Smooth muscle cell (in vitro differentiated cells): ENCODE measurements at regions not wholly inside any gene's neighbourhood (a gene's known extent, or its start where the extent isn't known, plus 50 kb on each side); places are given as distances from the start of the nearest gene placed in this dataset.

Source experiments
- DNase-seq: peaks from one replicate; lab custom pipeline; 2025; ENCODE audit not compliant: unreplicated experiment; lab: John Stamatoyannopoulos, UW
- H2AFZ ChIP-seq: fragments of 200-600 bp; sonication (generic); 2 replicates; pipeline ENCODE4 v1.6.0; 2016; ENCODE audit warnings: antibody characterized with exemption, low read depth, mild to moderate bottlenecking
- H3F3A ChIP-seq: fragments of 200-600 bp; sonication (generic); 2 replicates; pipeline ENCODE4 v1.6.0; 2017; ENCODE audit warnings: antibody characterized with exemption, low read depth
- H3K27ac ChIP-seq: fragments of 200-600 bp; sonication (generic); 2 replicates; pipeline ENCODE4 v1.5.1; 2016; ENCODE audit warnings: low read depth, mild to moderate bottlenecking
- H3K27me3 ChIP-seq: fragments of 200-600 bp; sonication (generic); 2 replicates; pipeline ENCODE4 v1.6.1; 2016; ENCODE audit warnings: low read depth, mild to moderate bottlenecking
- H3K36me3 ChIP-seq: fragments of 200-600 bp; sonication (generic); 2 replicates; pipeline ENCODE4 v1.5.1; 2016; ENCODE audit warnings: low read depth
- H3K4me1 ChIP-seq: fragments of 200-600 bp; sonication (generic); 2 replicates; pipeline ENCODE4 v1.5.1; 2016; ENCODE audit warnings: low read depth
- H3K4me2 ChIP-seq: fragments of 200-600 bp; sonication (generic); 2 replicates; pipeline ENCODE4 v1.6.0; 2016; ENCODE audit warnings: mild to moderate bottlenecking
- H3K4me3 ChIP-seq: fragments of 200-600 bp; sonication (generic); 2 replicates; pipeline ENCODE4 v1.5.1; 2016; ENCODE audit warnings: mild to moderate bottlenecking
- H3K79me2 ChIP-seq: fragments of 200-600 bp; sonication (generic); 2 replicates; pipeline ENCODE4 v1.6.0; 2016; ENCODE audit warnings: low read depth, mild to moderate bottlenecking
- H3K9ac ChIP-seq: fragments of 200-600 bp; sonication (generic); 2 replicates; pipeline ENCODE4 v1.6.0; 2016; ENCODE audit warnings: low read depth
- H3K9me3 ChIP-seq: fragments of 200-600 bp; sonication (generic); replicated peaks from 2 replicates; pipeline ENCODE4 v1.5.1; 2016; ENCODE audit warnings: low read depth
- H4K20me1 ChIP-seq: fragments of 200-600 bp; sonication (generic); 2 replicates; pipeline ENCODE4 v1.6.0; 2016; ENCODE audit warnings: low read depth
- WGBS: methylation state at CpG from one replicate; pipeline ENCODE4 v1.1.7; 2016; ENCODE audit warnings: low lambda C conversion rate; 5-methylcytosine and 5-hydroxymethylcytosine counted together
- TF ChIP-seq, protein P1 (sequence below): fragments of 200-600 bp; sonication (generic); IDR thresholded peaks from 2 replicates; pipeline ENCODE4 v1.5.1; 2017; ENCODE audit warnings: borderline replicate concordance, mild to moderate bottlenecking, antibody characterized with exemption; ENCODE audit not compliant: insufficient read depth, poor library complexity, severe bottlenecking

DNA sequence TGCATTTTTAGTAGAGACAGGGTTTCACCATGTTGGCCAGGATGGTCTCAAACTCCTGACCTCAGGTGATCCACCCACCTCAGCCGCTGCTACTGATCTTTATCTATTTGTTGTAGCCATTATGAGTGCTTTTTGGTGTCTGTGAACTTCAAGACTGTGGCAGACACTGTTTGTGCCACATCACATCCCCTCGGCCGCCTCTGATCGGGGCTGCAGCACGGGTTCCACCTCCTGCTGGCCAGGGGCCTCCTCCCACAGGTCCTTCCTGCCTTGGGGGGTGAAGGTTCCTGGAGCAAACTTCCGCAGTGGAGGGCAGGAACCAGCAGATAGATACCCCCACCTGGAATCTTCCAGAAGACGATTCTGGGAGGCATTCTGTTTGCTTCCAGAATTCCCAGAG lies 98.5 kb downstream of the C9orf50 start:
- H3K4me1 ChIP-seq = no peaks in the 10 kb centered on the region
- no peak overlapping the region for H2AFZ ChIP-seq
- no peaks in the 10 kb centered on the region for H3K27me3 ChIP-seq
- no peaks in the 10 kb centered on the region for H3F3A ChIP-seq
- 80% methylated on average over 7 of the region's 7 CpGs for WGBS
- H3K9me3 ChIP-seq = no peaks in the 10 kb centered on the region
- no peaks in the 10 kb centered on the region for H3K79me2 ChIP-seq
- H3K4me2 ChIP-seq = no peak overlapping the region
- DNase-seq = no peak
- H4K20me1 ChIP-seq = no peaks in the 10 kb centered on the region
- no peaks in the 10 kb centered on the region for H3K36me3 ChIP-seq
- TF ChIP-seq, protein P1, sequence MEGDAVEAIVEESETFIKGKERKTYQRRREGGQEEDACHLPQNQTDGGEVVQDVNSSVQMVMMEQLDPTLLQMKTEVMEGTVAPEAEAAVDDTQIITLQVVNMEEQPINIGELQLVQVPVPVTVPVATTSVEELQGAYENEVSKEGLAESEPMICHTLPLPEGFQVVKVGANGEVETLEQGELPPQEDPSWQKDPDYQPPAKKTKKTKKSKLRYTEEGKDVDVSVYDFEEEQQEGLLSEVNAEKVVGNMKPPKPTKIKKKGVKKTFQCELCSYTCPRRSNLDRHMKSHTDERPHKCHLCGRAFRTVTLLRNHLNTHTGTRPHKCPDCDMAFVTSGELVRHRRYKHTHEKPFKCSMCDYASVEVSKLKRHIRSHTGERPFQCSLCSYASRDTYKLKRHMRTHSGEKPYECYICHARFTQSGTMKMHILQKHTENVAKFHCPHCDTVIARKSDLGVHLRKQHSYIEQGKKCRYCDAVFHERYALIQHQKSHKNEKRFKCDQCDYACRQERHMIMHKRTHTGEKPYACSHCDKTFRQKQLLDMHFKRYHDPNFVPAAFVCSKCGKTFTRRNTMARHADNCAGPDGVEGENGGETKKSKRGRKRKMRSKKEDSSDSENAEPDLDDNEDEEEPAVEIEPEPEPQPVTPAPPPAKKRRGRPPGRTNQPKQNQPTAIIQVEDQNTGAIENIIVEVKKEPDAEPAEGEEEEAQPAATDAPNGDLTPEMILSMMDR = no peak
- H3K9ac ChIP-seq = no peak overlapping the region
- H3K27ac ChIP-seq = no peak overlapping the region
- no peak overlapping the region for H3K4me3 ChIP-seq

DNA sequence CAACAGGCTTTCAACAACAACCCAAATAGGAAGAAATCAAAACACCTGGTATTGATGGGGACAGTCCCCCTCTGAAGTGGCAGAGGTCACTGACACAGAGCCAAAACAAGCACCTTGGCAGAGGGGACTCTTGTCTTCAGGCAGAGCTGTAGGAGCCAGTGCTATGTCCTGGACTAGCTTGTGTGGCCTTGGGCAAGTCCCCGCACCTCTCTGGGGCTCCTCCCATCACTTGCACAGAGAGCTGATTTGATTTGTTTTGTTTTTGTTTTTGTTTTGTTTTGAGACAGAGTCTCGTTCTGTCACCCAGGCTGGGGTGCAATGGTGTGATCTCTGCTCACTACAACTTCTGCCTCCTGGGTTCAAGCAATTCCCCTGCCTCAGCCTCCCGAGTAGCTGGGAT lies 100.8 kb downstream of the C9orf50 start:
- no peak for DNase-seq
- Histone ChIP-seq H3K79me2 (no peaks in the 10 kb centered on the region), H4K20me1 (no peaks in the 10 kb centered on the region), H3K4me3 (no peak overlapping the region), H3K27me3 (no peaks in the 10 kb centered on the region), H3K9me3 (no peaks in the 10 kb centered on the region), H3F3A (no peaks in the 10 kb centered on the region), H3K9ac (no peak overlapping the region), H3K4me2 (no peak overlapping the region), H2AFZ (no peak overlapping the region), H3K36me3 (no peaks in the 10 kb centered on the region), H3K27ac (no peak overlapping the region), H3K4me1 (no peaks in the 10 kb centered on the region)
- 90% methylated on average over 3 of the region's 3 CpGs for WGBS
- TF ChIP-seq, protein P1 = no peak

DNA sequence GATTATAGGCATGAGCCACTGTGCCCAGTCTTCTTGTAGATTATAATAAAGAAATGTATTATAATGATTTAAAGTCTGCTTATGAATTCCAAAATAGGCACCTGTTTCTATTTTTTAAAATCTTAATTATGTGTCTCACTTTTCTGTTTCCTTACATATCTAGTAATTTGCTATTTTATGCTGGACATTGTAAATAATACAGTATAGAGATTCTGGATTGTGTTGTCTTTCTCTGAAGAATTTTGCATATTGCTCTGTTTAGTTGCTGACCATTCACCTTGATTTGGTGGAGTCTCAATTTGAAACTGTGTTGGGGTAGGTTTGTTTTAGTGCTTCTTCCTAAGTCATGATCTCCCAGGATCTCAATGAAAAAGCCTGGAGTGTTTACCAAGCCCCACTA lies 102.8 kb downstream of the C9orf50 start:
- H3K4me1 ChIP-seq = no peaks in the 10 kb centered on the region
- H3K27ac ChIP-seq = no peak overlapping the region
- no peaks in the 10 kb centered on the region for H3F3A ChIP-seq
- H3K27me3 ChIP-seq = no peaks in the 10 kb centered on the region
- no peaks in the 10 kb centered on the region for H4K20me1 ChIP-seq
- H3K4me2 ChIP-seq = no peak overlapping the region
- no peaks in the 10 kb centered on the region for H3K9me3 ChIP-seq
- TF ChIP-seq, protein P1 = no peak
- no peaks in the 10 kb centered on the region for H3K79me2 ChIP-seq
- no peak overlapping the region for H3K4me3 ChIP-seq
- H3K36me3 ChIP-seq = no peaks in the 10 kb centered on the region
- H2AFZ ChIP-seq = no peak overlapping the region
- H3K9ac ChIP-seq = no peak overlapping the region
- no peak for DNase-seq

DNA sequence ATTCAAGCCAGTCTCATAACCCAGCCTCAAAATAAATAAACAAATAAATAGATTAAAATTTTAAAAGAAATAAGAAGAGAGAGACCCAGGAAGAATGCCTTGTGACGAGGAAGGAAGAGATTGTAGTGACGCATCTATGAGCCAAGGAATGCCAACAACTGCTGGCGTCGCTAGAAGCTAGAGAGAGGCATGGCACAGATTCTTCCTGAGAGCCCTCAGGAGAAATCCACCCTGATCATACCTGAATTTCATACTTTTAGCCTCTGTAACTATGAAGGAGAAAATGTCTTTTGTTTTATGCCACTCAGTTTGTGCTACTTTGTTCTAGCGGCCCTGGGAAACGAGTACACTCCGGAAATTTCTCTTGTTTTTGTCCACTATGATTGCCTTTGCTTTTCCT lies 103.9 kb downstream of the C9orf50 start:
- H3K79me2 ChIP-seq = no peaks in the 10 kb centered on the region
- TF ChIP-seq, protein P1 = no peak
- no peaks in the 10 kb centered on the region for H3F3A ChIP-seq
- WGBS = 95% methylated on average over 7 of the region's 7 CpGs
- H3K27ac ChIP-seq = no peak overlapping the region
- H3K9me3 ChIP-seq = no peaks in the 10 kb centered on the region
- H3K9ac ChIP-seq = no peak overlapping the region
- H3K27me3 ChIP-seq = no peaks in the 10 kb centered on the region
- H3K4me1 ChIP-seq = no peaks in the 10 kb centered on the region
- no peak for DNase-seq
- H3K4me3 ChIP-seq = no peak overlapping the region
- no peaks in the 10 kb centered on the region for H4K20me1 ChIP-seq
- H3K36me3 ChIP-seq = no peaks in the 10 kb centered on the region
- H3K4me2 ChIP-seq = no peak overlapping the region
- no peak overlapping the region for H2AFZ ChIP-seq
